Hepatocyte (in vitro differentiated cells): ENCODE measurements at regions not wholly inside any gene's neighbourhood (a gene's known extent, or its start where the extent isn't known, plus 50 kb on each side); places are given as distances from the start of the nearest gene placed in this dataset.

Experiments used
- EZH2 ChIP-seq: fragments of 200-600 bp; sonication (generic); IDR thresholded peaks from 2 replicates; pipeline ENCODE4 v1.6.1; 2016; ENCODE audit warnings: antibody characterized with exemption, mild to moderate bottlenecking, borderline replicate concordance
- EZH2phosphoT487 ChIP-seq: fragments of 200-600 bp; sonication (generic); IDR thresholded peaks from one replicate; pipeline ENCODE4 v1.6.1; 2018; ENCODE audit warnings: antibody characterized with exemption, mild to moderate bottlenecking, low read depth, moderate library complexity; ENCODE audit not compliant: unreplicated experiment, severe bottlenecking
- TF ChIP-seq, protein P1 (sequence below): fragments of 200-600 bp; sonication (generic); IDR thresholded peaks from 2 replicates; pipeline ENCODE4 v1.5.1; 2016; ENCODE audit warnings: antibody characterized with exemption, mild to moderate bottlenecking; ENCODE audit not compliant: poor library complexity

- TF ChIP-seq, protein P1, sequence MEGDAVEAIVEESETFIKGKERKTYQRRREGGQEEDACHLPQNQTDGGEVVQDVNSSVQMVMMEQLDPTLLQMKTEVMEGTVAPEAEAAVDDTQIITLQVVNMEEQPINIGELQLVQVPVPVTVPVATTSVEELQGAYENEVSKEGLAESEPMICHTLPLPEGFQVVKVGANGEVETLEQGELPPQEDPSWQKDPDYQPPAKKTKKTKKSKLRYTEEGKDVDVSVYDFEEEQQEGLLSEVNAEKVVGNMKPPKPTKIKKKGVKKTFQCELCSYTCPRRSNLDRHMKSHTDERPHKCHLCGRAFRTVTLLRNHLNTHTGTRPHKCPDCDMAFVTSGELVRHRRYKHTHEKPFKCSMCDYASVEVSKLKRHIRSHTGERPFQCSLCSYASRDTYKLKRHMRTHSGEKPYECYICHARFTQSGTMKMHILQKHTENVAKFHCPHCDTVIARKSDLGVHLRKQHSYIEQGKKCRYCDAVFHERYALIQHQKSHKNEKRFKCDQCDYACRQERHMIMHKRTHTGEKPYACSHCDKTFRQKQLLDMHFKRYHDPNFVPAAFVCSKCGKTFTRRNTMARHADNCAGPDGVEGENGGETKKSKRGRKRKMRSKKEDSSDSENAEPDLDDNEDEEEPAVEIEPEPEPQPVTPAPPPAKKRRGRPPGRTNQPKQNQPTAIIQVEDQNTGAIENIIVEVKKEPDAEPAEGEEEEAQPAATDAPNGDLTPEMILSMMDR: no peak
- TF ChIP-seq EZH2phosphoT487 (no peak), EZH2 (no peak)
Observed at GRCh38 chr6:157763904-157764177, 59.2 kb upstream of the SNX9 start.
